GM12878 (cell line): ENCODE measurements at regions not wholly inside any gene's neighbourhood (a gene's known extent, or its start where the extent isn't known, plus 50 kb on each side); places are given as distances from the start of the nearest gene placed in this dataset.

Experiments
- ATAC-seq: fragments of 200-7000 bp; cut with Tn5 transposase; 3 replicates; pipeline ENCODE4 v1.9.1; 2020; ENCODE audit warnings: mild to moderate bottlenecking, moderate library complexity
- BruUV-seq: library from RNA; stranded (reverse); fragments of 400-500 nt; replicated peaks from 2 replicates; lab custom pipeline; 2021; lab: Mats Ljungman, UMichigan
- CTCF ChIA-PET: fragments of 300-600 bp; sonication (Branson Sonifier 250); formaldehyde crosslinking; extraction: SDS; loops from one replicate; lab custom pipeline; 2021; ENCODE audit warnings: inconsistent platforms; lab: Yijun Ruan, JAX
- POLR2A ChIA-PET: fragments of 350-600 bp; formaldehyde crosslinking; extraction: SDS; loops from one replicate; lab custom pipeline; 2021; ENCODE audit warnings: inconsistent platforms; lab: Charles Lee
- RAD21 ChIA-PET: fragments of 300-600 bp; sonication (Branson Sonifier 250); formaldehyde crosslinking; loops from one replicate; lab custom pipeline; 2023; ENCODE audit warnings: antibody characterized with exemption; ENCODE audit not compliant: unreplicated experiment; lab: Charles Lee
- SMC1A ChIA-PET: fragments of 300-600 bp; sonication (Branson Sonifier 250); formaldehyde crosslinking; loops from one replicate; lab custom pipeline; 2023; ENCODE audit not compliant: unreplicated experiment, uncharacterized antibody; lab: Charles Lee
- DNase-seq: peaks from one replicate; pipeline ENCODE4 v3.0.0-alpha.2; 2011; ENCODE audit warnings: low read depth, low spot score
- FAIRE-seq: peaks from 3 replicates; lab custom pipeline; 2011; peaks lifted over from hg19 to GRCh38; lab: Jason Lieb, UNC
- H2AFZ ChIP-seq: 2 replicates; pipeline ENCODE4 v1.6.0; 2011; ENCODE audit warnings: low read depth, low read length, control low read depth; ENCODE audit not compliant: control insufficient read depth
- H3K27ac ChIP-seq: 2 replicates; pipeline ENCODE4 v1.5.1; 2011; ENCODE audit warnings: control low read depth; ENCODE audit not compliant: control insufficient read depth, insufficient read depth
- H3K27me3 ChIP-seq, 2 experiments: replicated peaks in 1 of 2; 2 replicates each; pipeline versions ENCODE4 v1.6.0 to v1.6.1; 2011; ENCODE audit warnings: low read length in 1 of 2; ENCODE audit not compliant: control insufficient read depth in 2 of 2, insufficient read depth in 2 of 2
- H3K36me3 ChIP-seq, 2 experiments: 2 replicates each; pipeline ENCODE4 v1.5.1; 2011; ENCODE audit warnings: low read length in 1 of 2; ENCODE audit not compliant: control insufficient read depth in 2 of 2, insufficient read depth in 2 of 2
- H3K4me1 ChIP-seq: 2 replicates; pipeline ENCODE4 v1.6.1; 2011; ENCODE audit warnings: mild to moderate bottlenecking, low read length, moderate library complexity, mixed read lengths; ENCODE audit not compliant: control insufficient read depth, insufficient read depth
- H3K4me2 ChIP-seq: 2 replicates; pipeline ENCODE4 v1.6.0; 2011; ENCODE audit warnings: control low read depth; ENCODE audit not compliant: control insufficient read depth, insufficient read depth
- H3K4me3 ChIP-seq: fragments of 200-600 bp; sonication (generic); 2 replicates; pipeline ENCODE4 v1.5.1; 2016
- H3K79me2 ChIP-seq: 2 replicates; pipeline ENCODE4 v1.6.0; 2011; ENCODE audit warnings: low read length; ENCODE audit not compliant: control insufficient read depth, insufficient read depth
- H3K9ac ChIP-seq: 2 replicates; pipeline ENCODE4 v1.8.0; 2011; ENCODE audit warnings: low read length, control low read depth, mixed read lengths; ENCODE audit not compliant: control insufficient read depth, insufficient read depth
- H3K9me3 ChIP-seq: replicated peaks from 3 replicates; pipeline ENCODE4 v1.5.1; 2011; ENCODE audit warnings: mild to moderate bottlenecking, low read length; ENCODE audit not compliant: control insufficient read depth, insufficient read depth
- H4K20me1 ChIP-seq: 2 replicates; pipeline ENCODE4 v1.6.0; 2011; ENCODE audit not compliant: control insufficient read depth, insufficient read depth
- DPF2 ChIP-seq: fragments of 450-650 bp; IDR thresholded peaks from 2 replicates; pipeline ENCODE4 v1.6.1; 2017; ENCODE audit warnings: mild to moderate bottlenecking
- EP300 ChIP-seq, 2 experiments: fragments of 150-350 bp in 1 of 2; IDR thresholded peaks; 2 replicates each; pipeline ENCODE4 v1.6.1; 2011 to 2012; ENCODE audit warnings: low read depth in 2 of 2, low read length in 2 of 2, borderline replicate concordance in 1 of 2, improper control_type of control experiment in 1 of 2, inconsistent platforms in 1 of 2; ENCODE audit not compliant: control insufficient read depth in 1 of 2
- GATAD2B ChIP-seq: fragments of 450-650 bp; conservative IDR thresholded peaks from 2 replicates; pipeline ENCODE4 v1.6.1; 2017; ENCODE audit warnings: low read depth, mild to moderate bottlenecking, moderate library complexity
- JUNB ChIP-seq: IDR thresholded peaks from 2 replicates; pipeline ENCODE4 v1.6.1; 2016; ENCODE audit warnings: antibody characterized with exemption, mild to moderate bottlenecking
- MEF2A ChIP-seq: IDR thresholded peaks from 2 replicates; pipeline ENCODE4 v1.6.1; 2011; ENCODE audit warnings: low read depth, mild to moderate bottlenecking, low read length, moderate library complexity; ENCODE audit not compliant: insufficient read depth
- NFYA ChIP-seq: IDR thresholded peaks from 2 replicates; pipeline ENCODE4 v1.6.1; 2011; ENCODE audit warnings: low read depth, mild to moderate bottlenecking, low read length, improper control_type of control experiment, borderline replicate concordance
- NR2C1 ChIP-seq: fragments of 450-650 bp; IDR thresholded peaks from 2 replicates; pipeline ENCODE4 v1.6.1; 2017; ENCODE audit warnings: antibody characterized with exemption, mild to moderate bottlenecking, moderate library complexity
- NR2C2 ChIP-seq: IDR thresholded peaks from 2 replicates; pipeline ENCODE4 v1.6.1; 2011; ENCODE audit warnings: borderline replicate concordance, low read depth; ENCODE audit not compliant: control insufficient read depth, insufficient read length
- POLR2A ChIP-seq: IDR thresholded peaks from 2 replicates; pipeline ENCODE4 v1.6.1; 2011; ENCODE audit warnings: low read depth, mild to moderate bottlenecking, low read length
- RCOR1 ChIP-seq: conservative IDR thresholded peaks from 2 replicates; pipeline ENCODE4 v1.6.1; 2012; ENCODE audit warnings: low read depth, low read length, improper control_type of control experiment
- SIN3A ChIP-seq: IDR thresholded peaks from 2 replicates; pipeline ENCODE4 v1.6.1; 2012; ENCODE audit warnings: low read depth, low read length, improper control_type of control experiment
- SMARCA5 ChIP-seq: fragments of 450-650 bp; IDR thresholded peaks from 2 replicates; pipeline ENCODE4 v1.6.1; 2017; ENCODE audit warnings: mild to moderate bottlenecking
- SREBF1 ChIP-seq: IDR thresholded peaks from 2 replicates; pipeline ENCODE4 v1.6.1; 2012; ENCODE audit warnings: mild to moderate bottlenecking, low read length
- TBL1XR1 ChIP-seq: IDR thresholded peaks from 2 replicates; pipeline ENCODE4 v1.6.1; 2012; ENCODE audit warnings: low read depth, low read length, improper control_type of control experiment
- TCF7 ChIP-seq: IDR thresholded peaks from 2 replicates; pipeline ENCODE4 v1.6.1; 2014; ENCODE audit warnings: antibody characterized with exemption, borderline replicate concordance
- USF2 ChIP-seq: IDR thresholded peaks from 2 replicates; pipeline ENCODE4 v1.6.1; 2011; ENCODE audit warnings: low read depth, low read length, improper control_type of control experiment, borderline replicate concordance
- ZNF207 ChIP-seq: fragments of 450-650 bp; IDR thresholded peaks from 2 replicates; pipeline ENCODE4 v1.6.1; 2014; ENCODE audit warnings: antibody characterized with exemption, mild to moderate bottlenecking, borderline replicate concordance
- WGBS: methylation state at CpG from one replicate; pipeline ENCODE4 v1.1.6; 2016; ENCODE audit warnings: low lambda C conversion rate; ENCODE audit not compliant: insufficient replicate concordance, insufficient coverage; ENCODE audit errors: missing lambda C conversion rate; 5-methylcytosine and 5-hydroxymethylcytosine counted together
- in situ Hi-C: fragments of 300-500 bp; cut with MboI; formaldehyde crosslinking; loops from 9 replicates; pipeline ENCODE4 v1.14.3; 2018; ENCODE audit warnings: mixed read lengths
- intact Hi-C: fragments of 100-400 bp; cut with micrococcal nuclease; formaldehyde crosslinking; loops from one replicate; pipeline ENCODE4 v1.14.2; 2022; ENCODE audit not compliant: unreplicated experiment

- H2AFZ ChIP-seq: no peak overlapping the region
- no peak for DNase-seq
- TF ChIP-seq JUNB: no peak
- no peak for TF ChIP-seq DPF2
- no peak for TF ChIP-seq NR2C1
- TF ChIP-seq GATAD2B: no peak
- no peak for TF ChIP-seq RCOR1
- TF ChIP-seq SIN3A: no peak
- TF ChIP-seq USF2: no peak
- TF ChIP-seq NFYA: no peak
- no peak for TF ChIP-seq SMARCA5
- TF ChIP-seq EP300 (IDR thresholded peaks at IDR 0.05; ENCODE audit: borderline replicate concordance in 1 of 2, control insufficient read depth in 1 of 2, low read depth in 2 of 2, low read length in 2 of 2): no peak
- TF ChIP-seq TCF7: no peak
- TF ChIP-seq SREBF1: no peak
- no peak for TF ChIP-seq POLR2A
- no peak for TF ChIP-seq TBL1XR1
- TF ChIP-seq NR2C2: no peak
- no peak for TF ChIP-seq ZNF207
- no peak for TF ChIP-seq MEF2A
- TF ChIP-seq, all 136 proteins: peak for 0
- no TSS peak for BruUV-seq
- SMC1A ChIA-PET: interaction anchor here (0.8 to 0.9 kb wide), 2 partner anchors 15 to 87 kb away, joined by 3 to 4 read pairs; no protein-coding TSS in a partner anchor
- Histone ChIP-seq H3K4me1 (no peaks in the 10 kb centered on the region), H3K4me2 (no peak overlapping the region), H4K20me1 (no peaks in the 10 kb centered on the region), H3K27me3 (no peaks in the 10 kb centered on the region), H3K36me3 (no peaks in the 10 kb centered on the region), H3K4me3 (no peak overlapping the region), H3K27ac (no peak overlapping the region), H3K79me2 (no peaks in the 10 kb centered on the region), H3K9ac (no peak overlapping the region), H3K9me3 (no peaks in the 10 kb centered on the region)
- intact Hi-C loops (no loop called here), in situ Hi-C loops (no loop called here)
- WGBS: 5% methylated on average over 4 of the region's 4 CpGs
- CTCF ChIA-PET: no interaction called here
- FAIRE-seq (no peak), ATAC-seq (no peak)
- RAD21 ChIA-PET: no interaction called here
- POLR2A ChIA-PET: no interaction called here
These were observed 242.2 kb downstream of the CSNK1G3 start for GRCh38 chr5:123753937-123754891.
